Common myeloid progenitor, CD34-positive (primary cell): ENCODE measurements at regions not wholly inside any gene's neighbourhood (a gene's known extent, or its start where the extent isn't known, plus 50 kb on each side); places are given as distances from the start of the nearest gene placed in this dataset.

Experiments
- CTCF ChIA-PET: fragments of 350-600 bp; sonication (Branson Sonifier 250); formaldehyde crosslinking; loops from one replicate; lab custom pipeline; 2021; ENCODE audit warnings: antibody characterized with exemption; lab: Charles Lee
- POLR2A ChIA-PET: fragments of 350-600 bp; sonication (Branson Sonifier 250); formaldehyde crosslinking; loops from one replicate; lab custom pipeline; 2021; ENCODE audit warnings: antibody characterized with exemption; lab: Charles Lee
- DNase-seq, 3 donors: peaks; one replicate each; pipeline versions ENCODE4 v3.0.0 to v3.0.0-alpha.2; 2013
- H3K27ac ChIP-seq, 2 experiments: 1 replicate in 1 of 2; 2 replicates in 1 of 2; pipeline ENCODE4 v1.7.0; 2013; ENCODE audit warnings: inconsistent platforms in 2 of 2, low read length in 2 of 2, mild to moderate bottlenecking in 2 of 2, low read depth in 1 of 2, moderate library complexity in 1 of 2; ENCODE audit not compliant: severe bottlenecking in 2 of 2, insufficient read depth in 1 of 2, poor library complexity in 1 of 2
- H3K27me3 ChIP-seq, 5 experiments: replicated peaks in 2 of 5; 1 replicate in 3 of 5; 2 replicates in 2 of 5; pipeline versions ENCODE4 v1.6.1 to v1.7.0; 2013; ENCODE audit warnings: low read length in 4 of 5, mild to moderate bottlenecking in 2 of 5, moderate library complexity in 2 of 5, inconsistent platforms in 1 of 5; ENCODE audit not compliant: insufficient read depth in 5 of 5, control insufficient read depth in 4 of 5
- H3K36me3 ChIP-seq, 4 experiments: 1 replicate in 2 of 4; 2 replicates in 2 of 4; pipeline versions ENCODE4 v1.6.1 to v1.7.0; 2013; ENCODE audit warnings: low read length in 3 of 4, control low read depth in 1 of 4, mild to moderate bottlenecking in 1 of 4; ENCODE audit not compliant: control insufficient read depth in 4 of 4, insufficient read depth in 4 of 4
- H3K4me1 ChIP-seq, 4 experiments: 1 replicate in 3 of 4; 2 replicates in 1 of 4; pipeline versions ENCODE4 v1.6.1 to v1.7.1; 2013; ENCODE audit warnings: low read length in 3 of 4, mild to moderate bottlenecking in 3 of 4, control low read depth in 1 of 4, inconsistent platforms in 1 of 4, moderate library complexity in 1 of 4; ENCODE audit not compliant: control insufficient read depth in 4 of 4, insufficient read depth in 4 of 4; ENCODE audit errors: control extremely low read depth in 1 of 4
- H3K4me3 ChIP-seq, 7 experiments: 1 replicate in 4 of 7; 2 replicates in 3 of 7; pipeline versions ENCODE4 v1.5.1 to v1.7.0; 2013; ENCODE audit warnings: mild to moderate bottlenecking in 7 of 7, low read length in 6 of 7, moderate library complexity in 6 of 7, inconsistent platforms in 2 of 7, low read depth in 2 of 7, control low read depth in 1 of 7; ENCODE audit not compliant: insufficient read depth in 4 of 7, control insufficient read depth in 1 of 7; ENCODE audit errors: extremely low read depth in 1 of 7
- H3K9me3 ChIP-seq, 5 experiments: 1 replicate in 4 of 5; 2 replicates in 1 of 5; pipeline versions ENCODE4 v1.6.1 to v1.7.1; 2013; ENCODE audit warnings: low read length in 4 of 5, mild to moderate bottlenecking in 2 of 5, inconsistent platforms in 1 of 5, low read depth in 1 of 5, moderate library complexity in 1 of 5; ENCODE audit not compliant: control insufficient read depth in 4 of 5, insufficient read depth in 2 of 5; ENCODE audit errors: control extremely low read depth in 1 of 5
- WGBS: methylation state at CpG from one replicate; pipeline ENCODE4 v1.1.5; 2013; ENCODE audit not compliant: insufficient coverage; 5-methylcytosine and 5-hydroxymethylcytosine counted together

DNA sequence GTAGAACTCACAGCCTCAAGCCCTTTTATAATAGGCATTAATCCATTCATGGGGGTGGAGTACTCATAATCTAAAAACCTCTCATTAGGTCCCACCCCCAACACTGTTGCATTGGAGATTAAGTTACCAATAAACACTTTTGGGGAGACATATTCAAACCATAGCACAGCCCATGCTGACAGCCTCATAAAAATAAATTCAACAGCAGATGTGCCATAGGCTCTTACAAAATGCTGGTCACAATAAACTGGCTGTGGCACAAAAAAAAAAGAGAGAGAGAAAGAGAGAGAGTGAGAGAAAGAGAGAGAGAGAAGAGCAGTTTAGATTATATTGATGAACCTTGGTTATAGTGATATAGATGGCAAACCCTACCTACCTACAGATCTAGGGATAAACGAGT is 1000.9 kb downstream of the TUSC7 start:
- CTCF ChIA-PET = no interaction called here
- Histone ChIP-seq H3K9me3 (no peaks in the 10 kb centered on the region), H3K36me3 (no peaks in the 10 kb centered on the region), H3K4me3 (no peak overlapping the region), H3K4me1 (no peaks in the 10 kb centered on the region), H3K27me3 (no peaks in the 10 kb centered on the region), H3K27ac (no peak overlapping the region)
- DNase-seq = no peak
- POLR2A ChIA-PET = no interaction called here
- WGBS = no CpG with 5 or more reads among the region's 1 CpG

DNA sequence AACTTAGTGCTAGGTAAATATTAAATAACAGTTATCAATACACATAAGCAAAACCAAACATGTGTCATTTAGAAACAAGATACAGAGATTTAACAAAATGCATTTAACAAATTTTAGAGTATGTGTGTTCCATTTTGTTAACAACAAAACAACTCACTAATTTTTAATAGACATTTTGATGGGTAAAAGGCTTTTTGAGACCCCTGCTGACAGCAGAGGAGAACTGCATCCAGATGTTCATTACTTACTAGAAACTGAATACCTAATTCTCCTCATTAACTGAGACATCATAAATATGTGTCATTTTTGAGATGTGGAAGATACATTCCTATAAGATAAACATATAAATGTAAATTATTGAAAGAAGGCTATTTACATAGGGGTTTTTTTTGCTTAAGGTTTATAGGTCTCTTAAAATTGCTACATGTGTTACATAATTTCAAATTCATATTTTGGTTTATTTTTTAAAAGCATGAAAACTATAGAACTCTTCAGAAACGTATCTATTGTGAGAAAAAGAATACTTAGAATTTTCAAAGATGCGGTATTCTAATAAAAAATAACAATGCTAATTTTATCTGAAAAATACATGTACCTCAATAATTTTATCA is 1009.8 kb downstream of the TUSC7 start:
- POLR2A ChIA-PET = no interaction called here
- H3K27ac ChIP-seq = no peak overlapping the region
- H3K27me3 ChIP-seq = peaks cover 0 to 2% (median 0%) of the 10 kb centered on the region in 5 experiments
- no peaks in the 10 kb centered on the region for H3K4me1 ChIP-seq
- H3K4me3 ChIP-seq = no peak overlapping the region
- no peaks in the 10 kb centered on the region for H3K36me3 ChIP-seq
- CTCF ChIA-PET = interaction anchor here (1.3 kb wide), 1 partner anchor 14 kb away, joined by 3 read pairs; no protein-coding TSS in a partner anchor
- peak; percentile 10 to 44 (median 26) for DNase-seq
- H3K9me3 ChIP-seq = no peaks in the 10 kb centered on the region
- no CpG with 5 or more reads among the region's 2 CpGs for WGBS

GRCh38 chr3:117721866-117722265 is 1012.3 kb downstream of the TUSC7 start:
- Histone ChIP-seq H3K36me3 (no peaks in the 10 kb centered on the region), H3K4me1 (no peaks in the 10 kb centered on the region), H3K27ac (no peak overlapping the region), H3K27me3 (peaks cover 0 to 2% (median 0%) of the 10 kb centered on the region in 5 experiments), H3K4me3 (no peak overlapping the region), H3K9me3 (no peaks in the 10 kb centered on the region)
- WGBS = no CpG with 5 or more reads among the region's 2 CpGs
- CTCF ChIA-PET = interaction anchor here (1.3 to 1.8 kb wide), 2 partner anchors 856 to 951 kb away, joined by 4 to 5 read pairs; no protein-coding TSS in a partner anchor
- POLR2A ChIA-PET = no interaction called here
- DNase-seq = no peak

DNA sequence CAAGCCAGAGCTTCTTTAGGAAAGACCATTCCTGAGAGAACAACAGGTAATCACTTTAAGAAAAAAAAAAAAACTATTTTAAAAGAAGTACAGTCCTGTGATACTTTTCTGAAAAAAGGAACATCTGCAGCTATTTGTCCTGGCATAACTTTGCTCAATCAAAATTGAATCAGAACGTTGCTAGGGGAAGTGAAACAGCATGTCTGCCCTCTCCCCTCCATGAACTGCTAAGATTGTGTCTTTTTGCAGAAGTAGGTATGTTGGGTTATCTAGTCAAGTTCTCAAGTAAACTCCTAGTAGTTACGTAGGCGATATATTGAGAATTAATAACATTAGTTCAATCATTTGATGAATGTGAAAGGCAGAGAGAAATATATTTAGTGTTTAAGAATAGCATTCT is 1013.3 kb downstream of the TUSC7 start:
- Histone ChIP-seq H3K4me3 (no peak overlapping the region), H3K9me3 (no peaks in the 10 kb centered on the region), H3K27me3 (peaks cover 0 to 2% (median 0%) of the 10 kb centered on the region in 5 experiments), H3K4me1 (no peaks in the 10 kb centered on the region), H3K36me3 (no peaks in the 10 kb centered on the region), H3K27ac (no peak overlapping the region)
- WGBS = 0% methylated on average over 1 of the region's 3 CpGs
- CTCF ChIA-PET = no interaction called here
- DNase-seq = peak in 2 of 3 donors; percentile 2 to 15
- POLR2A ChIA-PET = no interaction called here

GRCh38 chr3:117723825-117724224 is 1014.2 kb downstream of the TUSC7 start:
- H3K4me1 ChIP-seq = no peaks in the 10 kb centered on the region
- ChIA-PET CTCF (no interaction called here), POLR2A (no interaction called here)
- H3K27ac ChIP-seq = no peak overlapping the region
- H3K27me3 ChIP-seq = peaks cover 0 to 2% (median 0%) of the 10 kb centered on the region in 5 experiments
- no peaks in the 10 kb centered on the region for H3K9me3 ChIP-seq
- no peaks in the 10 kb centered on the region for H3K36me3 ChIP-seq
- H3K4me3 ChIP-seq = no peak overlapping the region
- no CpG with 5 or more reads among the region's 3 CpGs for WGBS
- no peak for DNase-seq

- Histone ChIP-seq H3K4me3 (no peak overlapping the region), H3K36me3 (no peaks in the 10 kb centered on the region), H3K27me3 (peaks cover 0 to 2% (median 0%) of the 10 kb centered on the region in 5 experiments), H3K27ac (no peak overlapping the region), H3K9me3 (no peaks in the 10 kb centered on the region), H3K4me1 (no peaks in the 10 kb centered on the region)
- WGBS = 100% methylated on average over 1 of the region's 4 CpGs
- DNase-seq = no peak
- ChIA-PET POLR2A (no interaction called here), CTCF (no interaction called here)
These were observed 1015.7 kb downstream of the TUSC7 start for GRCh38 chr3:117725314-117725713.

DNA sequence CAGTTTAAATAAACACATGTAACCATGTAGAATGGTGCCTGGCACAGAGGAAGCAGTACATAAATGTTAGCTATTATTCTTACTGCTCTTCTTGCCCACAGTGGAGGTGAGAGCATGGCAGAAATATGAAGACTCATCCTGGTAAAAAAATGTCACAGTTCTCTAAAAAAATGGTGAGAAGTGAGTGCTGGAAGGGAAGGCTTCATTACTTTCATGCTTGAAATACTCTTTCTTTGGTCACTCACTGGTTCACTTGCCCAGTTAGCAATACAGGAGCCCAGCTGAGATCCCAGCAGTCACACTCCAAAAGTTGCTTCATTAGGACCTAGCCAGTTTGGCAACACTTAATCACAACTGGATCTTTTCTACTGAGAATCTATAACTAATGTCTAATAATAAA is 1017.2 kb downstream of the TUSC7 start:
- H3K4me1 ChIP-seq = no peaks in the 10 kb centered on the region
- DNase-seq = no peak
- no peaks in the 10 kb centered on the region for H3K9me3 ChIP-seq
- CTCF ChIA-PET = no interaction called here
- H3K27ac ChIP-seq = no peak overlapping the region
- H3K27me3 ChIP-seq = peaks cover 0 to 2% (median 0%) of the 10 kb centered on the region in 5 experiments
- POLR2A ChIA-PET = no interaction called here
- no peaks in the 10 kb centered on the region for H3K36me3 ChIP-seq
- H3K4me3 ChIP-seq = no peak overlapping the region
